PFSK-1 (cell line): ENCODE measurements at regions not wholly inside any gene's neighbourhood (a gene's known extent, or its start where the extent isn't known, plus 50 kb on each side); places are given as distances from the start of the nearest gene placed in this dataset.

Experiments
- FOXP2 ChIP-seq: optimal IDR thresholded peaks from 2 replicates; pipeline ENCODE3; 2011; ENCODE audit warnings: borderline replicate concordance, control low read depth, inconsistent platforms; ENCODE audit not compliant: insufficient read depth; ENCODE audit errors: extremely low read length, extremely low read depth
- POLR2AphosphoS5 ChIP-seq: IDR thresholded peaks from 2 replicates; pipeline ENCODE4 v1.6.1; 2012; ENCODE audit warnings: low read depth, mild to moderate bottlenecking, control low read depth, low read length, moderate library complexity
- SIN3A ChIP-seq: IDR thresholded peaks from 2 replicates; pipeline ENCODE4 v1.6.1; 2012; ENCODE audit warnings: mild to moderate bottlenecking, low read length, moderate library complexity, borderline replicate concordance; ENCODE audit not compliant: insufficient read depth
- TAF1 ChIP-seq: IDR thresholded peaks from 2 replicates; pipeline ENCODE4 v1.6.1; 2012; ENCODE audit warnings: low read length, control low read depth, borderline replicate concordance; ENCODE audit not compliant: insufficient read depth
- TF ChIP-seq, protein P1 (sequence below), 2 experiments: IDR thresholded peaks; 2 replicates each; pipeline versions ENCODE4 v1.6.1 to v1.8.0; 2011 to 2012; ENCODE audit warnings: low read depth in 2 of 2, low read length in 2 of 2, control low read depth in 1 of 2, inconsistent platforms in 1 of 2, mild to moderate bottlenecking in 1 of 2, moderate library complexity in 1 of 2; ENCODE audit not compliant: insufficient read depth in 1 of 2

DNA sequence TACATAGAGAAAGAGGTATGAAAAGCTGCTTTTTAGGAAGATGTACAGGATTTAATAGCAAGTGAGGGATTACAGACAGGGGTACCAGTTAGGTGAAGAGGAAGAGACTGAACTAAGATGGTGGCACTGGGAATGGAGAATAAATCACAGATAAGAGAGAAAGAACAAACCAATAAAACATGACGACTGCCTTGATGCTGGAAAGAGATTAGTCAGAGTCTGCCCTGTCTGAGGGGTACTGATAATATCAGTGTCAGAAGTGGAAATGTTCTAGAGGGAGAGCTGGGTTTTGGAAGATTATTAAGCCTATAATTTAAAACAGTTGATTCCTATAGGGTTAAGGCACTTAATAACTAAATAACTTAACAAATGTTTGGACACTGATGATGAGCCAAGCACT lies 77.7 kb downstream of the NR2F1 start:
- TF ChIP-seq, protein P1, sequence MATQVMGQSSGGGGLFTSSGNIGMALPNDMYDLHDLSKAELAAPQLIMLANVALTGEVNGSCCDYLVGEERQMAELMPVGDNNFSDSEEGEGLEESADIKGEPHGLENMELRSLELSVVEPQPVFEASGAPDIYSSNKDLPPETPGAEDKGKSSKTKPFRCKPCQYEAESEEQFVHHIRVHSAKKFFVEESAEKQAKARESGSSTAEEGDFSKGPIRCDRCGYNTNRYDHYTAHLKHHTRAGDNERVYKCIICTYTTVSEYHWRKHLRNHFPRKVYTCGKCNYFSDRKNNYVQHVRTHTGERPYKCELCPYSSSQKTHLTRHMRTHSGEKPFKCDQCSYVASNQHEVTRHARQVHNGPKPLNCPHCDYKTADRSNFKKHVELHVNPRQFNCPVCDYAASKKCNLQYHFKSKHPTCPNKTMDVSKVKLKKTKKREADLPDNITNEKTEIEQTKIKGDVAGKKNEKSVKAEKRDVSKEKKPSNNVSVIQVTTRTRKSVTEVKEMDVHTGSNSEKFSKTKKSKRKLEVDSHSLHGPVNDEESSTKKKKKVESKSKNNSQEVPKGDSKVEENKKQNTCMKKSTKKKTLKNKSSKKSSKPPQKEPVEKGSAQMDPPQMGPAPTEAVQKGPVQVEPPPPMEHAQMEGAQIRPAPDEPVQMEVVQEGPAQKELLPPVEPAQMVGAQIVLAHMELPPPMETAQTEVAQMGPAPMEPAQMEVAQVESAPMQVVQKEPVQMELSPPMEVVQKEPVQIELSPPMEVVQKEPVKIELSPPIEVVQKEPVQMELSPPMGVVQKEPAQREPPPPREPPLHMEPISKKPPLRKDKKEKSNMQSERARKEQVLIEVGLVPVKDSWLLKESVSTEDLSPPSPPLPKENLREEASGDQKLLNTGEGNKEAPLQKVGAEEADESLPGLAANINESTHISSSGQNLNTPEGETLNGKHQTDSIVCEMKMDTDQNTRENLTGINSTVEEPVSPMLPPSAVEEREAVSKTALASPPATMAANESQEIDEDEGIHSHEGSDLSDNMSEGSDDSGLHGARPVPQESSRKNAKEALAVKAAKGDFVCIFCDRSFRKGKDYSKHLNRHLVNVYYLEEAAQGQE (IDR thresholded peaks at IDR 0.05; ENCODE audit: insufficient read depth in 1 of 2, low read depth in 2 of 2, low read length in 2 of 2) = no peak
- TF ChIP-seq POLR2AphosphoS5 (no peak), TAF1 (no peak)

DNA sequence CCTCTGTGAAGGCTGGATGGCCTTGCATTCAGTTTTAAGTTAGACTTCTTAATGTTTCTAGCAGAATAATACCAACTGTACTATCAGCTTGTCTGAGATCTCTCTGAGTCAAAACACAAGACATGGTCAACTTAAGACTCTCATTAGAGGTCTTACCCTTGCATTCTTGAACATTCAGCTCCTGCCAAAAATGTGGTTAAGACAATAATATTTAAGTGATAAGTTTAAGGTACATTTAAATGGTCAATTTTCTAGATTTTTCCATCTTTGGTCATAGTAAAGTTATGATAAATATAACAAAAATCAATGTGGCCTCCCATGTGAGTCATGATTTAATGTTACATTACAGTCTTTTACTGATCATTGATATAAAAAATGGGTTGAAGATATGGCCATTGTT lies 75.0 kb downstream of the NR2F1 start:
- TF ChIP-seq, protein P1 (IDR thresholded peaks at IDR 0.05; ENCODE audit: insufficient read depth in 1 of 2, low read depth in 2 of 2, low read length in 2 of 2) = no peak
- no peak for TF ChIP-seq FOXP2
- TF ChIP-seq TAF1 = no peak
- TF ChIP-seq POLR2AphosphoS5 = no peak
- TF ChIP-seq SIN3A = no peak

DNA sequence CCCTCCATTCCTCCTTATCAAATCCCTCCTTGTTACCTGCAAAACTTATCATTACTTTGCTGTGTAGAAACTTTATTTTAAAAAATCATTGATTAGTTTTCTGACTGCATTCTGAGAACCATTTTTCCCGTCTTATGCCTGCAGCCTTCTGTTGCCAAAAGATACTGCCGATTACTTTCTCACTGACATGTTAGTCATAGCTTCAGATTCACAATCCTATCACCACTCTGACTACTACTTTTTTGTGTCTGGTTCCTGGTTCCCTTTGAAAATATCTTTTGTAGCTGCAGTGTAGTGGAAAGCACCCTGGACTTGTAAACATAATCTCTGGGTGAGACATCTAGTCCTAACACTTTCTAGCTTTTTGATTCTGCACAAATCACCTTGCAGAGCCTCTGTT lies 71.7 kb downstream of the NR2F1 start:
- TF ChIP-seq POLR2AphosphoS5 (no peak), FOXP2 (no peak), SIN3A (no peak), TAF1 (no peak)
- TF ChIP-seq, protein P1 (IDR thresholded peaks at IDR 0.05; ENCODE audit: insufficient read depth in 1 of 2, low read depth in 2 of 2, low read length in 2 of 2) = no peak

DNA sequence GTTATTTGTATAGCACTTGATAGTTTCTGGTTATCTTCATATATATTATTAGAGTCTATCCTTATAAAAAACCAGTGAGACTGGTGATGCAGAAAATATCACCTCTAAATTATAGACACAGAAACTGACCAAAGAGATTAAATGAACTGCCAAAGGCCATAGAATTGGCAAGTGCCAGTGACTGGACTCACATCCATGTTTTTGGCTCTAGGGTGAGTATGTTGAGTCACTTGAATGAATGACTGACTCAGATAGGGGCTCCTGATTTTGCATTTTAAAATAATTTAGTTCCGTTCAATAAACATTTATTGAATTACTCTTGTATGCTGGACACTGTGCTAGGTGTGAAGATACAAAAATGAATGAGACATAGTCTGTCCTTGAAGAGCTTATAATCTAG lies 70.7 kb downstream of the NR2F1 start:
- TF ChIP-seq, protein P1 (IDR thresholded peaks at IDR 0.05; ENCODE audit: insufficient read depth in 1 of 2, low read depth in 2 of 2, low read length in 2 of 2) = no peak
- no peak for TF ChIP-seq TAF1
- TF ChIP-seq SIN3A = no peak
- TF ChIP-seq POLR2AphosphoS5 = no peak
- TF ChIP-seq FOXP2 = no peak

DNA sequence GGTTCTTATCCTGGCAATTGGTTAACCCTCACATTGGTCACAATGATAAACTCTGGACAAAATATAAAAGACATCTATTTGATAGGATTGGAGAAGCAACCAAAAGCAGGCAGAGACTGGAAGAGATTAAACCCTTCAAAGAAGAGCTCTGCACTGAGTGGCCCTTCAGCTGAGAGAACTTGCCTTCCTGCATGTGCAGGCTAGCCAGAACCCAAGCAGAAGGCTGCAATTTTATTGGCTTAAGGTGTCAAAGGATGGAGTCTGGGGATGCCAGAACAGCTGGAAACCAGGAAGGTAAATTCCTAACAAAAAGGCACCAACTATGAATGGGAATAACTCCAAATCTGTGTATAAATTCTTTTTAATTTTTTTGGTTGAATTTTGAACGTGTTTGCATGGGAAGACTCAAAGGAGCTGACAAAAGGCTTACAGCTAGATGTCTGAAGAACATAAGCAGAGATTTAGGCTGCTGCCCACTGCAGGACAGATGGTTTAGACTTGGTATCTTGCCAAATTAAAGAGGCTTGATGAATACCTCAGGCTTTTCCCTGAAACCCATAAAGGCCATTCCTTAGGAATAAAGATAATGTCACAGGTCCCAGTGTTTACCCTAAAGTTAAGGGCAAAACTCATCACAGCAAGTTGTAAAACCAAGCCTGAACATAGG lies 66.3 kb downstream of the NR2F1 start:
- TF ChIP-seq FOXP2 (no peak), TAF1 (no peak), SIN3A (no peak), POLR2AphosphoS5 (no peak)
- TF ChIP-seq, protein P1 (IDR thresholded peaks at IDR 0.05; ENCODE audit: insufficient read depth in 1 of 2, low read depth in 2 of 2, low read length in 2 of 2) = no peak
